ENCODE measurements at regions not wholly inside any gene's neighbourhood (a gene's known extent, or its start where the extent isn't known, plus 50 kb on each side); places are given as distances from the start of the nearest gene placed in this dataset.

GRCh38 chr5:171678646-171679045 lies 107.0 kb upstream of the SMIM23 start:
- TF ChIP-seq SIN3A (IDR thresholded peaks at IDR 0.05; ENCODE audit: borderline replicate concordance, insufficient read depth, low read depth, low read length), result no peak
- TF ChIP-seq, protein P1, sequence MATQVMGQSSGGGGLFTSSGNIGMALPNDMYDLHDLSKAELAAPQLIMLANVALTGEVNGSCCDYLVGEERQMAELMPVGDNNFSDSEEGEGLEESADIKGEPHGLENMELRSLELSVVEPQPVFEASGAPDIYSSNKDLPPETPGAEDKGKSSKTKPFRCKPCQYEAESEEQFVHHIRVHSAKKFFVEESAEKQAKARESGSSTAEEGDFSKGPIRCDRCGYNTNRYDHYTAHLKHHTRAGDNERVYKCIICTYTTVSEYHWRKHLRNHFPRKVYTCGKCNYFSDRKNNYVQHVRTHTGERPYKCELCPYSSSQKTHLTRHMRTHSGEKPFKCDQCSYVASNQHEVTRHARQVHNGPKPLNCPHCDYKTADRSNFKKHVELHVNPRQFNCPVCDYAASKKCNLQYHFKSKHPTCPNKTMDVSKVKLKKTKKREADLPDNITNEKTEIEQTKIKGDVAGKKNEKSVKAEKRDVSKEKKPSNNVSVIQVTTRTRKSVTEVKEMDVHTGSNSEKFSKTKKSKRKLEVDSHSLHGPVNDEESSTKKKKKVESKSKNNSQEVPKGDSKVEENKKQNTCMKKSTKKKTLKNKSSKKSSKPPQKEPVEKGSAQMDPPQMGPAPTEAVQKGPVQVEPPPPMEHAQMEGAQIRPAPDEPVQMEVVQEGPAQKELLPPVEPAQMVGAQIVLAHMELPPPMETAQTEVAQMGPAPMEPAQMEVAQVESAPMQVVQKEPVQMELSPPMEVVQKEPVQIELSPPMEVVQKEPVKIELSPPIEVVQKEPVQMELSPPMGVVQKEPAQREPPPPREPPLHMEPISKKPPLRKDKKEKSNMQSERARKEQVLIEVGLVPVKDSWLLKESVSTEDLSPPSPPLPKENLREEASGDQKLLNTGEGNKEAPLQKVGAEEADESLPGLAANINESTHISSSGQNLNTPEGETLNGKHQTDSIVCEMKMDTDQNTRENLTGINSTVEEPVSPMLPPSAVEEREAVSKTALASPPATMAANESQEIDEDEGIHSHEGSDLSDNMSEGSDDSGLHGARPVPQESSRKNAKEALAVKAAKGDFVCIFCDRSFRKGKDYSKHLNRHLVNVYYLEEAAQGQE (IDR thresholded peaks at IDR 0.05; ENCODE audit: insufficient read depth in 1 of 2, low read depth in 2 of 2, low read length in 1 of 2), result no peak
- TF ChIP-seq, protein P2, sequence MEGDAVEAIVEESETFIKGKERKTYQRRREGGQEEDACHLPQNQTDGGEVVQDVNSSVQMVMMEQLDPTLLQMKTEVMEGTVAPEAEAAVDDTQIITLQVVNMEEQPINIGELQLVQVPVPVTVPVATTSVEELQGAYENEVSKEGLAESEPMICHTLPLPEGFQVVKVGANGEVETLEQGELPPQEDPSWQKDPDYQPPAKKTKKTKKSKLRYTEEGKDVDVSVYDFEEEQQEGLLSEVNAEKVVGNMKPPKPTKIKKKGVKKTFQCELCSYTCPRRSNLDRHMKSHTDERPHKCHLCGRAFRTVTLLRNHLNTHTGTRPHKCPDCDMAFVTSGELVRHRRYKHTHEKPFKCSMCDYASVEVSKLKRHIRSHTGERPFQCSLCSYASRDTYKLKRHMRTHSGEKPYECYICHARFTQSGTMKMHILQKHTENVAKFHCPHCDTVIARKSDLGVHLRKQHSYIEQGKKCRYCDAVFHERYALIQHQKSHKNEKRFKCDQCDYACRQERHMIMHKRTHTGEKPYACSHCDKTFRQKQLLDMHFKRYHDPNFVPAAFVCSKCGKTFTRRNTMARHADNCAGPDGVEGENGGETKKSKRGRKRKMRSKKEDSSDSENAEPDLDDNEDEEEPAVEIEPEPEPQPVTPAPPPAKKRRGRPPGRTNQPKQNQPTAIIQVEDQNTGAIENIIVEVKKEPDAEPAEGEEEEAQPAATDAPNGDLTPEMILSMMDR (IDR thresholded peaks at IDR 0.05), result no peak

All from Panc1 (cell line).